ENCODE measurements at regions not wholly inside any gene's neighbourhood (a gene's known extent, or its start where the extent isn't known, plus 50 kb on each side); places are given as distances from the start of the nearest gene placed in this dataset.

DNA sequence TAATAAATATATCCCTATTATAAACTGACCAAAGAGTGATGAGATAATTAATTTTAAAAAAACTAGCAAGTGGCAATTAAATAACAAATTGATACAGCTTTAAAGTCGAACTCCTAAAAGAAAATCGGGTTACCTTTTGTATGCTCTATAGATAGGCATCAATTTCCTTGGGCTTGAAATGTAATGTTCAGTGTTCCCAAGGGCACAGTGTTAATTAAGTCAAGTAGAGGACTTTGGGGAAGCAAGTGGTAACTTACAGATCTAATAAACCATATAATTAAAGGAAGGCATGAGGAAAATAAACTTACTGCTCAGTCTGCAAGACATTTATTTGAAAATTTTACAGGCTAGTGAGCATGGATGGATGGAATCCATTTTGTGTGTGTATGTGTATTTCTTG, 220.9 kb downstream of the FSCB start:
- FAIRE-seq (no peak), DNase-seq (ENCODE audit: low read depth) (no peak)
- TF ChIP-seq, protein P1, sequence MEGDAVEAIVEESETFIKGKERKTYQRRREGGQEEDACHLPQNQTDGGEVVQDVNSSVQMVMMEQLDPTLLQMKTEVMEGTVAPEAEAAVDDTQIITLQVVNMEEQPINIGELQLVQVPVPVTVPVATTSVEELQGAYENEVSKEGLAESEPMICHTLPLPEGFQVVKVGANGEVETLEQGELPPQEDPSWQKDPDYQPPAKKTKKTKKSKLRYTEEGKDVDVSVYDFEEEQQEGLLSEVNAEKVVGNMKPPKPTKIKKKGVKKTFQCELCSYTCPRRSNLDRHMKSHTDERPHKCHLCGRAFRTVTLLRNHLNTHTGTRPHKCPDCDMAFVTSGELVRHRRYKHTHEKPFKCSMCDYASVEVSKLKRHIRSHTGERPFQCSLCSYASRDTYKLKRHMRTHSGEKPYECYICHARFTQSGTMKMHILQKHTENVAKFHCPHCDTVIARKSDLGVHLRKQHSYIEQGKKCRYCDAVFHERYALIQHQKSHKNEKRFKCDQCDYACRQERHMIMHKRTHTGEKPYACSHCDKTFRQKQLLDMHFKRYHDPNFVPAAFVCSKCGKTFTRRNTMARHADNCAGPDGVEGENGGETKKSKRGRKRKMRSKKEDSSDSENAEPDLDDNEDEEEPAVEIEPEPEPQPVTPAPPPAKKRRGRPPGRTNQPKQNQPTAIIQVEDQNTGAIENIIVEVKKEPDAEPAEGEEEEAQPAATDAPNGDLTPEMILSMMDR (IDR thresholded peaks at IDR 0.05; ENCODE audit: insufficient read depth, low read length, severe bottlenecking): no peak
- H3K36me3 ChIP-seq (ENCODE audit: control insufficient read depth, insufficient read depth, low read length): no peaks in the 10 kb centered on the region
- H3K27me3 ChIP-seq (ENCODE audit: control insufficient read depth, insufficient read depth, low read length): no peaks in the 10 kb centered on the region
- no peak overlapping the region for H3K4me3 ChIP-seq (ENCODE audit: low read depth, low read length)

DNA sequence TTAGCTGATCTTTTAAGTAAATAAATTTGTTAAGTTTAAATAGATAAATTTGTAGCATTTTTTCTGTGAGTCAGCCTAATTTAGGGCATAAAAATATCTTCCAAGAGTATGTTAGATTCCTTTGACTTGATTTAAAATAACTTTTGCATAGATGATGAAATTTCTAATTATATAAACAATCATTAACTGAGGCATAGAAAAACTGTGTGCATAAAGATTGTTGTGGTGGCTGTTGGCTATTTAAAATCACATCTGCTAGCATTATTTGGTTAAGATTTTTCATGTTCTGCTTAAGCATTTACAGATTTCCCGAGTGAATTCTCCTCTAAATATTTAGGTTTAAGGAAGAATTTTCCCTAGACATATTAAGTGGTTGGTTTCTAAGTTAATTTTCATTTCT, 223.2 kb downstream of the FSCB start:
- TF ChIP-seq, protein P1 (IDR thresholded peaks at IDR 0.05; ENCODE audit: insufficient read depth, low read length, severe bottlenecking): no peak
- Histone ChIP-seq H3K36me3 (ENCODE audit: control insufficient read depth, insufficient read depth, low read length) (no peaks in the 10 kb centered on the region), H3K4me3 (ENCODE audit: low read depth, low read length) (no peak overlapping the region), H3K27me3 (ENCODE audit: control insufficient read depth, insufficient read depth, low read length) (no peaks in the 10 kb centered on the region)
- DNase-seq (ENCODE audit: low read depth) (no peak), FAIRE-seq (no peak)

DNA sequence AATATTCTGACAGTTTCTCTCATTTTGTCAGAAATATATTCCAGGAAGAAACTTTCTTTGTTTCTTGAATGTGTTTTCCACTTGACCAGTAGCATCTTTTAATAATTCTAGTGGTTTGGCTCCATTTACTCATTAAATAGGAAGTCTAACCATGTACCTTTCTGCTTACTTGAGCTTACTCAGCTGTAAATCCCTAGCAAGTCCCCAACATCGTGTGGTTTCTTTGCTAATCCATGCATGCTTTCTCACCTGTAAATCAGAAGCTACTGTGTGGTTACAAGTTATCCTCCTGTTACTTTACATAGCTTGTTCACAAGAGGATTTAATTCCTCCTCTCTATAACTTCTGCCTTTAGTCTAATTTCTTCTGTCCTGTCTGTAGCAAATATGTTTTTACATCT, 227.7 kb downstream of the FSCB start:
- H3K4me3 ChIP-seq (ENCODE audit: low read depth, low read length): no peak overlapping the region
- no peak for DNase-seq (ENCODE audit: low read depth)
- no peaks in the 10 kb centered on the region for H3K27me3 ChIP-seq (ENCODE audit: control insufficient read depth, insufficient read depth, low read length)
- no peak for FAIRE-seq
- no peaks in the 10 kb centered on the region for H3K36me3 ChIP-seq (ENCODE audit: control insufficient read depth, insufficient read depth, low read length)
- TF ChIP-seq, protein P1 (IDR thresholded peaks at IDR 0.05; ENCODE audit: insufficient read depth, low read length, severe bottlenecking): no peak

DNA sequence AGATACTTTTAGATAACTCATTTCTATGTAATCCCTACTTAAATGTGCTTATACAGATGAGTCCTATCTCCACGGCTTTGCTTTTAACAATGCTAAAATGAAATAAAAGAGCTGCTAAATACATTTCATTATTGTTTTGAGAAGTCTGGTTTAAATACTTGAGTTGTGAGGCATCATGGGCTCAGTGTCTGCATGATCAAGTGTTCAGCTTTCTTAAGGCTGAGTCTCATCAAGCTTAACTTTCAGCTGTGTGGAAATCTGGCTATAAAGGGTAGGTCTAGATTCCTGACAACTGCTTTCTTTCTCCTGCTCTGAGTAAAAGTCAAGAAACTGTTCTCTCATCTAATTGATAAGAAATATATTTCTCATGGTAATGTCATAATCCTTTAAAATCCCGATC, 235.4 kb downstream of the FSCB start:
- TF ChIP-seq, protein P1 (IDR thresholded peaks at IDR 0.05; ENCODE audit: insufficient read depth, low read length, severe bottlenecking): no peak
- FAIRE-seq: no peak
- H3K27me3 ChIP-seq (ENCODE audit: control insufficient read depth, insufficient read depth, low read length): no peaks in the 10 kb centered on the region
- DNase-seq (ENCODE audit: low read depth): no peak
- no peak overlapping the region for H3K4me3 ChIP-seq (ENCODE audit: low read depth, low read length)
- no peaks in the 10 kb centered on the region for H3K36me3 ChIP-seq (ENCODE audit: control insufficient read depth, insufficient read depth, low read length)

DNA sequence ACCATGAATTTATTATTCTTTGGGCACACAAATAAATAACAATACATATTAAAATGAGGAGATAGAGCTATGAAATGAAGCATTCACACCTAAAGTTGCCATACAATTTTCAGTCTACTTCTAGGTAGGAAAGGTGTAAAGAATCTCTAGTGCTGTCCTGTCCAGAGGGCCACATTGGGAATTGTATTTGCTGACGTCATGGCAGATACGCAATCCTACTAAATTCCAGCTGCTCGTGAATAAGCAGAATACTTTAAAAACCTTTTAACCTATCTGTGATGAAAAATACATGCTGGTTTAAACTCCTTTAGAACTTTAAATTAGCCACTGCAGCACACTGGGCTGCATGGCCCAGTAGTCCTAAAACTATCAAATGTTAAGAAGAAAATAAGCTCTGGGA, 236.1 kb downstream of the FSCB start:
- FAIRE-seq (no peak), DNase-seq (ENCODE audit: low read depth) (no peak)
- no peak overlapping the region for H3K4me3 ChIP-seq (ENCODE audit: low read depth, low read length)
- TF ChIP-seq, protein P1 (IDR thresholded peaks at IDR 0.05; ENCODE audit: insufficient read depth, low read length, severe bottlenecking): no peak
- no peaks in the 10 kb centered on the region for H3K27me3 ChIP-seq (ENCODE audit: control insufficient read depth, insufficient read depth, low read length)
- no peaks in the 10 kb centered on the region for H3K36me3 ChIP-seq (ENCODE audit: control insufficient read depth, insufficient read depth, low read length)

DNA sequence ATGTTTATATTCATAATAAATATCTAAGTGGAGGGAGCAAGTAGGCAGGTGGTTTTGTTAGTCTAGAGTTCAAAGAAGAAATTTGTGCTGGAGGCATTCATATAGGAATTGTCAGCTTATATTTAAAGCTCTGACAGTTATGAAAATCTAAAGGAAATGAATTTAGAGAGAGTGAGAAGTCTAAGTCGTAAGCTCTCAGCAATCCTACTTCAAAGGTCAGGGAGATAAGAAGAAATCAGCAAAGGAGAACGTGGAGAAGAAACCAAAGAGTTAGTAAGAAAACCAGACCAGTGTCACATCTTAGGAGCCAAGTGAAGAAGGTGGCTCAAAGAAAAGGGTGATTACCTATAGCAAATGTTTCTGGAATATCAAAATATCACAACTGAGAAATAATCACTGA, 241.8 kb downstream of the FSCB start:
- DNase-seq (ENCODE audit: low read depth) (no peak), FAIRE-seq (no peak)
- TF ChIP-seq, protein P1 (IDR thresholded peaks at IDR 0.05; ENCODE audit: insufficient read depth, low read length, severe bottlenecking): no peak
- no peak overlapping the region for H3K4me3 ChIP-seq (ENCODE audit: low read depth, low read length)
- no peaks in the 10 kb centered on the region for H3K36me3 ChIP-seq (ENCODE audit: control insufficient read depth, insufficient read depth, low read length)
- H3K27me3 ChIP-seq (ENCODE audit: control insufficient read depth, insufficient read depth, low read length): no peaks in the 10 kb centered on the region
